H1 (cell line): ENCODE measurements at regions not wholly inside any gene's neighbourhood (a gene's known extent, or its start where the extent isn't known, plus 50 kb on each side); places are given as distances from the start of the nearest gene placed in this dataset.

Source experiments
- CTCF ChIA-PET: fragments of 300-600 bp; sonication (Branson Sonifier 250); formaldehyde crosslinking; loops from one replicate; lab custom pipeline; 2021; ENCODE audit not compliant: partially characterized antibody; lab: Charles Lee
- POLR2A ChIA-PET: fragments of 300-600 bp; sonication (Branson Sonifier 250); formaldehyde crosslinking; loops from one replicate; lab custom pipeline; 2021; ENCODE audit warnings: inconsistent platforms; ENCODE audit not compliant: partially characterized antibody; lab: Charles Lee
- DNase-seq, 2 experiments: peaks; one replicate each; pipeline versions ENCODE4 v3.0.0 to v3.0.0-alpha.2; 2010 to 2022; ENCODE audit warnings: low spot score in 2 of 2, low read depth in 1 of 2, mixed read lengths in 1 of 2
- FAIRE-seq: peaks from 2 replicates; lab custom pipeline; 2011; peaks lifted over from hg19 to GRCh38; lab: Jason Lieb, UNC
- H2AFZ ChIP-seq: 2 replicates; pipeline ENCODE4 v1.8.1; 2012; ENCODE audit warnings: low read length, inconsistent platforms
- H2AK5ac ChIP-seq: 2 replicates; pipeline ENCODE4 v1.6.1; 2013; ENCODE audit warnings: low read depth, low read length
- H2BK120ac ChIP-seq: replicated peaks from 2 replicates; pipeline ENCODE3; 2013; ENCODE audit warnings: low read depth, low read length, inconsistent platforms
- H2BK12ac ChIP-seq: 2 replicates; pipeline ENCODE4 v1.6.1; 2013; ENCODE audit warnings: low read depth, low read length
- H2BK15ac ChIP-seq: 2 replicates; pipeline ENCODE4 v1.6.1; 2013; ENCODE audit warnings: low read length
- H2BK20ac ChIP-seq: 2 replicates; pipeline ENCODE4 v1.6.1; 2013; ENCODE audit warnings: low read length
- H2BK5ac ChIP-seq: 2 replicates; pipeline ENCODE4 v1.6.1; 2013; ENCODE audit warnings: low read depth, low read length
- H3K14ac ChIP-seq: 2 replicates; pipeline ENCODE4 v1.6.1; 2013; ENCODE audit warnings: inconsistent platforms; ENCODE audit not compliant: insufficient read length
- H3K18ac ChIP-seq: 2 replicates; pipeline ENCODE4 v1.6.1; 2013; ENCODE audit warnings: low read length; ENCODE audit errors: extremely low read depth
- H3K23ac ChIP-seq: 2 replicates; pipeline ENCODE4 v1.6.1; 2013; ENCODE audit warnings: inconsistent platforms; ENCODE audit not compliant: insufficient read length
- H3K23me2 ChIP-seq: 2 replicates; pipeline ENCODE4 v1.6.1; 2013; ENCODE audit warnings: low read depth, low read length
- H3K27ac ChIP-seq: 2 replicates; pipeline ENCODE4 v1.6.1; 2011; ENCODE audit warnings: low read depth, low read length, inconsistent platforms
- H3K27me3 ChIP-seq, 4 experiments: replicated peaks in 1 of 4; 1 replicate in 1 of 4; 2 replicates in 3 of 4; pipeline versions ENCODE4 v1.6.1 to v1.8.1; 2011 to 2013; ENCODE audit warnings: low read length in 3 of 4, mild to moderate bottlenecking in 3 of 4, inconsistent platforms in 2 of 4, mixed read lengths in 2 of 4, moderate library complexity in 1 of 4; ENCODE audit not compliant: control insufficient read depth in 3 of 4, insufficient read depth in 3 of 4; ENCODE audit errors: extremely low read depth in 1 of 4
- H3K36me3 ChIP-seq, 4 experiments: 2 replicates each; pipeline versions ENCODE4 v1.6.1 to v1.8.1; 2011 to 2013; ENCODE audit warnings: mild to moderate bottlenecking in 4 of 4, low read length in 3 of 4, moderate library complexity in 2 of 4, control low read depth in 1 of 4, inconsistent platforms in 1 of 4; ENCODE audit not compliant: insufficient read depth in 4 of 4, control insufficient read depth in 2 of 4
- H3K4ac ChIP-seq: replicated peaks from 2 replicates; pipeline ENCODE3; 2013; ENCODE audit warnings: low read length, low read depth, mixed read lengths, inconsistent platforms; ENCODE audit not compliant: insufficient read length
- H3K4me1 ChIP-seq, 4 experiments: replicated peaks in 1 of 4; 1 replicate in 1 of 4; 2 replicates in 3 of 4; pipeline versions ENCODE4 v1.6.1 to v1.8.1; 2011 to 2013; ENCODE audit warnings: low read length in 3 of 4, inconsistent platforms in 2 of 4, mixed read lengths in 1 of 4; ENCODE audit not compliant: insufficient read depth in 4 of 4, control insufficient read depth in 3 of 4
- H3K4me2 ChIP-seq, 2 experiments: 2 replicates each; pipeline versions ENCODE4 v1.6.1 to v1.8.1; 2011 to 2013; ENCODE audit warnings: low read depth in 2 of 2, low read length in 2 of 2, control low read depth in 1 of 2, inconsistent platforms in 1 of 2, mild to moderate bottlenecking in 1 of 2; ENCODE audit not compliant: insufficient read depth in 1 of 2
- H3K4me3 ChIP-seq, 4 experiments: fragments of 200-600, 300-600 bp in 1 of 4; sonication (generic), shearing (Covaris generic), sonication (Bioruptor Twin) in 1 of 4; 2 replicates each; pipeline versions ENCODE4 v1.5.1 to v1.8.1; 2011 to 2016; ENCODE audit warnings: low read length in 4 of 4, low read depth in 3 of 4, control low read depth in 2 of 4, inconsistent platforms in 2 of 4, mild to moderate bottlenecking in 2 of 4, mixed read lengths in 1 of 4, moderate library complexity in 1 of 4; ENCODE audit not compliant: insufficient read depth in 2 of 4; ENCODE audit errors: extremely low read depth in 1 of 4
- H3K56ac ChIP-seq: replicated peaks from 2 replicates; pipeline ENCODE3; 2013; ENCODE audit warnings: low read depth, mild to moderate bottlenecking, mixed read lengths, low read length, inconsistent platforms; ENCODE audit not compliant: insufficient read length
- H3K79me1 ChIP-seq: 2 replicates; pipeline ENCODE4 v1.6.1; 2013; ENCODE audit warnings: low read depth, low read length, control low read depth
- H3K79me2 ChIP-seq, 2 experiments: 2 replicates each; pipeline versions ENCODE4 v1.6.1 to v1.8.1; 2012 to 2013; ENCODE audit warnings: low read length in 2 of 2, mild to moderate bottlenecking in 2 of 2, inconsistent platforms in 1 of 2; ENCODE audit not compliant: insufficient read depth in 2 of 2, control insufficient read depth in 1 of 2
- H3K9ac ChIP-seq, 4 experiments: replicated peaks in 1 of 4; 1 replicate in 1 of 4; 2 replicates in 3 of 4; pipeline versions ENCODE4 v1.6.1 to v1.8.1; 2011 to 2013; ENCODE audit warnings: low read depth in 3 of 4, low read length in 3 of 4, control low read depth in 2 of 4, mild to moderate bottlenecking in 2 of 4, moderate library complexity in 2 of 4, inconsistent platforms in 1 of 4; ENCODE audit errors: extremely low read depth in 1 of 4
- H3K9me3 ChIP-seq, 2 experiments: 2 replicates each; pipeline versions ENCODE4 v1.6.1 to v1.8.1; 2012 to 2013; ENCODE audit warnings: mild to moderate bottlenecking in 2 of 2, moderate library complexity in 2 of 2, control low read depth in 1 of 2, inconsistent platforms in 1 of 2, low read depth in 1 of 2, low read length in 1 of 2, mixed read lengths in 1 of 2; ENCODE audit not compliant: insufficient read depth in 2 of 2
- H4K20me1 ChIP-seq, 2 experiments: replicated peaks in 1 of 2; 2 replicates each; pipeline versions ENCODE3 to v1.8.1; 2011 to 2013; ENCODE audit warnings: inconsistent platforms in 2 of 2, low read length in 2 of 2, mild to moderate bottlenecking in 1 of 2; ENCODE audit not compliant: insufficient read depth in 2 of 2, control insufficient read depth in 1 of 2
- H4K5ac ChIP-seq: 2 replicates; pipeline ENCODE4 v1.6.1; 2013; ENCODE audit warnings: low read length, low read depth, mixed read lengths, inconsistent platforms; ENCODE audit not compliant: insufficient read length
- H4K8ac ChIP-seq: 2 replicates; pipeline ENCODE4 v1.8.0; 2013; ENCODE audit warnings: mild to moderate bottlenecking, moderate library complexity, low read length, inconsistent platforms; ENCODE audit not compliant: insufficient read depth; ENCODE audit errors: extremely low read depth
- H4K91ac ChIP-seq: replicated peaks from 2 replicates; pipeline ENCODE3; 2013; ENCODE audit warnings: low read length, mixed read lengths, inconsistent platforms; ENCODE audit not compliant: insufficient read length
- CBX5 ChIP-seq: fragments of 300-800, 300-1000 bp; sonication (generic); IDR thresholded peaks from 2 replicates; pipeline ENCODE4 v1.7.1; 2016; ENCODE audit warnings: antibody characterized with exemption, low read length, low read depth
- SP2 ChIP-seq: IDR thresholded peaks from 2 replicates; pipeline ENCODE4 v1.6.1; 2012; ENCODE audit warnings: mild to moderate bottlenecking, low read length, inconsistent platforms
- SP4 ChIP-seq: IDR thresholded peaks from 2 replicates; pipeline ENCODE4 v1.6.1; 2012; ENCODE audit warnings: low read length, inconsistent platforms
- WGBS, 2 experiments: shearing (Covaris generic) in 1 of 2; methylation state at CpG; one replicate each; pipeline versions ENCODE4 v1.1.6 to v1.1.7; 2013 to 2015; ENCODE audit warnings: low lambda C conversion rate in 2 of 2, mixed read lengths in 2 of 2, inconsistent platforms in 1 of 2, low coverage in 1 of 2, missing lambda C conversion rate in 1 of 2; ENCODE audit not compliant: insufficient replicate concordance in 2 of 2, insufficient coverage in 1 of 2, insufficient read length in 1 of 2; ENCODE audit errors: extremely low coverage in 1 of 2, missing lambda C conversion rate in 1 of 2; 5-methylcytosine and 5-hydroxymethylcytosine counted together

GRCh38 chr1:157399343-157399983 lies 152.9 kb downstream of the FCRL5 start:
- Histone ChIP-seq H3K79me2 (no peaks in the 10 kb centered on the region), H3K23ac (no peak overlapping the region), H4K91ac (no peak overlapping the region), H2BK20ac (no peak overlapping the region), H3K4ac (no peak overlapping the region), H2BK120ac (no peak overlapping the region), H3K4me2 (no peak overlapping the region), H3K56ac (no peak overlapping the region), H2BK12ac (no peak overlapping the region), H2BK15ac (no peak overlapping the region), H3K14ac (no peak overlapping the region), H4K20me1 (no peaks in the 10 kb centered on the region), H3K23me2 (no peaks in the 10 kb centered on the region; the same call in 1 of the 2 replicates), H3K27ac (no peak overlapping the region), H3K9ac (no peak overlapping the region), H2AFZ (no peak overlapping the region), H3K36me3 (no peaks in the 10 kb centered on the region), H2BK5ac (no peak overlapping the region), H3K79me1 (no peaks in the 10 kb centered on the region), H4K5ac (no peak overlapping the region), H3K18ac (no peak overlapping the region), H3K27me3 (no peaks in the 10 kb centered on the region), H4K8ac (no peak overlapping the region; the same call in 1 of the 2 replicates), H2AK5ac (no peak overlapping the region), H3K4me3 (no peak overlapping the region), H3K4me1 (peaks cover 0 to 8% (median 3%) of the 10 kb centered on the region in 4 experiments; a peak in 4 of 7 replicates), H3K9me3 (no peaks in the 10 kb centered on the region)
- DNase-seq (no peak), FAIRE-seq (no peak)
- ChIA-PET POLR2A (no interaction called here), CTCF (interaction anchor here (0.7 to 2.1 kb wide), 6 partner anchors 9 to 224 kb away, joined by 3 to 7 read pairs (median 4); no protein-coding TSS in a partner anchor)
- WGBS, 2 experiments = 90% methylated on average over 2 of the region's 3 CpGs; no CpG with 5 or more reads in 1 of the 2 experiments
- TF ChIP-seq SP2 (no peak), SP4 (no peak), CBX5 (no peak)
